Endometrial microvascular endothelial cells (primary cell): ENCODE measurements at regions not wholly inside any gene's neighbourhood (a gene's known extent, or its start where the extent isn't known, plus 50 kb on each side); places are given as distances from the start of the nearest gene placed in this dataset.

Source experiments
- in situ Hi-C: cut with HindIII; loops from 2 replicates; pipeline ENCODE4 v1.10.0; 2017; ENCODE audit warnings: low sequenced_read_pairs, low pct_unique_long_range_greater_than_20kb; ENCODE audit errors: inconsistent ontology term

DNA sequence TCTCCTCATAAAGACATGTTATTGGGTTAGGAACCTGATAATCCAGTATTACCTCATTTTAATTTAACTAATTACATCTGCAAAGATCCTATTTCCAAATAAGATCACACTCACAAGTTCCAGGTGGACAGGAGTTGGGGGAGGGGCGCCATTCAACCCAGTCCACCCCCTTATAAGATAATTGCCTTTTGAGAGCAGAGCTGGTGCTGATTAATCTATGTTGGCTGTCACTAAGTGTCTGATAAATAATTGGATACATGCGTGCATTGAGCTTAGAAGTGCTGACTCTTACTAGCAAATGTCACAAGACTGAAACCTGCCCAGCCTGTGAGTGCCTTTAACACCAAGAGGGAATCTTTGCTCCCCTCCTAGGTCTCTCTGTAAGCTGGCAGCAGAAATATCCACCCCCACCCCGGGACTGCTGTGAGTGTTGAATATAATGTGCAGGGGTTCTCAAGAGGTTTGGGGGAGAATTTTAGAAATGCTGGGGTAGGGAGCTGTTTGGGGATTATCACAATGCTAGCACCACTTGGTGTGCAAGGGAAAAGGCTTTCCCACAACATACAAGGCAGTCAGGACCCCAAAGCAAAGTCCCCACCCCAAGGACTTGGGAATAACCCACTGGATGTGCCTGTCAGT is 87.5 kb downstream of the ANKRD60 start:
- in situ Hi-C loops, result no loop called here

DNA sequence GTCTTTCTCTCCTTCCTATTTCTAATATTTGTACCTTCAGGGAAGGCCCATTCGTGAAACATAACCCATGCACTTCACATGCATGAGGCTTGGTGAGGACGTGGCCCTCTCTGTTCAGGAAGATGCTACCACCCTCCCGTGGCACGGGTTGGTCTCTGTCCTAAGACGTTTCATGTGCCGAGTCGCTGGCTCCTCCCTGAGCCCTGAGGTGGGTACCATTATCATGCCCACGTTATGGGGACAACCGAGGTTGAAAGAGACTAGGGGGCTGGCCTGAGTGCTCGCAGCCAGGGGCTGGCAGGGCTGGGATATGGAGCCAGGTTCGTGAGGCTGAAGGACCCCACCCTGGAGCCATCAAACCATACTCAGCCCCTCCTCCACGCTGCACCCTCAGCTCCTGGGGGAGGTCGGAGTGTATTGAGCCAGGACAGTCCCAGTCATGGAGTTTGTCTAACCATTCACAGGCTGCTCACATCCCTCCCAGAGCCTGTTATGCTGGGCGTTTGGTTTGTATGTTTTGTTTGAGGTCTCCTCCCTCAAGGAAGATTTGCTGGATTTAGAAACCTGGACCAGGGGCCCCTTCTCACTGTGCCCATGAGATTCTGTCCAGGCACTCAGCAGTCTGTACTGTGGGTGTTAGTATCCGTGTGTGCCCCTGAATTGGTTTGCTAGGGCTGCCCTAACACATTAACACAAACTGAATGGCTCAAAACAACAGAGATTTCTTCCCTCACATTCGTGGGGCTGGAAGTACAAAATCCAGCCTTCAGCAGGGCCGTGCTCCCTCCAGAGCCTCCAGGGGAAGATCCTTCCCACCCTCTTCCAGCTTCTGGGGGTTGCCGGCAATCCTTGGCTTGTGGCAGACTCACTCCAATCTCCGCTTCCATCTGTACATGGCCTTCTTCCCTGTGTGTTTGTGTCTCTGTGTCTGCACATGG is 88.3 kb downstream of the ANKRD60 start:
- in situ Hi-C loops, result no loop called here

GRCh38 chr20:58138395-58138794 is 90.1 kb downstream of the ANKRD60 start:
- in situ Hi-C loops, result no loop called here

- in situ Hi-C loops, result no loop called here
Observed at GRCh38 chr20:58137651-58138265, 90.7 kb downstream of the ANKRD60 start.

- in situ Hi-C loops, result no loop called here
Observed at GRCh38 chr20:58137236-58137635, 91.2 kb downstream of the ANKRD60 start.

DNA sequence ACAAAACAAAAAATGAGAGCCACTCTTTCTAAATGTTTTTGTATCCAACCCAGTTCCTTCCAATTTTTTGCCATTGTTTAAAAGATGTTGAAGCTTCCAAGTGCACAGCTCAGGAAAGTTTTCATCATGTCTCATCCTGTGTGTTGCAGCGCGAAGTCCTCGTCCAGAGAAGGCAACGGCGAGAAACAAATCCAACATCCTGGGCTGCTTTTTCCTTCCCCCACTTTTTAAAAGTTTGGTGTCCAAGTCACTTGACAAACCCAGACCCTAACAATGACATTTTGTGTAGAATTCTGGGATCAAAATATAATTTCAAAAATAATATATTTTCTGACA is 92.3 kb downstream of the ANKRD60 start:
- in situ Hi-C loops, result no loop called here

GRCh38 chr20:58135441-58136148 is 92.9 kb downstream of the ANKRD60 start:
- in situ Hi-C loops, result no loop called here

DNA sequence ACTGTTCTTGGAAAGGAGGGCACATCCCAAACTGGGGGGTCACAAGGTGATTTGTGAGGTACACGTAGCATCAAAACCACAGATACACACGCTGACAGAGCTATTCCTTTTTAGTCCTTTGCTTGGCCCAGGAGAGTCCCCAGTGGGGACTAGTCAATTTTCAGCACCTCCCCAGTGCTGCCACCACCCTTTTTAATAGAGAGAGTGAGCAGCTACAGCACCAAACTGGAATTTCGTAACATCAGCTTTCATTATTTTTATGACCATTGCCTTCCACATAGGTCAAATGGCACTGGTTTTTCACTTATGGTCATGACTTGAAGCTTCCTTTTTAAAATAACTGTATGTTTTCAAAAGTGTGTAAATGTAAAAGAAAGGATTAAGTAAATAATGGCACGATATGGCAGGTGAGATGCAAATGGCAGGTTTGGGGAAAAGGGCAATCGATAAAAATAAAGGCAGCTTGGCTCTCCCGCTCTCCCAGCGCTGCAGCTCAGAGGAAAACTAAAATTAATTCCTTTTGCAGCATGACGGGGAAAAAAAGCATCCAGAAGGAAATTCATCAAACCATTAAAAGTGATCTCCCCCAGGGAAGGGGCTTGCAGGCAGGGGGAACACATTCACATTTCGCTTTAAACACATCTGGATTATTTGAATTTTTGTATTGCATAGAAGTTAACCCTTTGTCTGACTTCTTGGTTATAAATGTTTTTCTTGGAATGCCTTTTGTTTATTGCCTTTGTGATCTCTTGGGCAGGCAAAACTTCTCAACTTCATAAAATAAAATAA is 95.2 kb downstream of the ANKRD60 start:
- in situ Hi-C loops, result no loop called here

DNA sequence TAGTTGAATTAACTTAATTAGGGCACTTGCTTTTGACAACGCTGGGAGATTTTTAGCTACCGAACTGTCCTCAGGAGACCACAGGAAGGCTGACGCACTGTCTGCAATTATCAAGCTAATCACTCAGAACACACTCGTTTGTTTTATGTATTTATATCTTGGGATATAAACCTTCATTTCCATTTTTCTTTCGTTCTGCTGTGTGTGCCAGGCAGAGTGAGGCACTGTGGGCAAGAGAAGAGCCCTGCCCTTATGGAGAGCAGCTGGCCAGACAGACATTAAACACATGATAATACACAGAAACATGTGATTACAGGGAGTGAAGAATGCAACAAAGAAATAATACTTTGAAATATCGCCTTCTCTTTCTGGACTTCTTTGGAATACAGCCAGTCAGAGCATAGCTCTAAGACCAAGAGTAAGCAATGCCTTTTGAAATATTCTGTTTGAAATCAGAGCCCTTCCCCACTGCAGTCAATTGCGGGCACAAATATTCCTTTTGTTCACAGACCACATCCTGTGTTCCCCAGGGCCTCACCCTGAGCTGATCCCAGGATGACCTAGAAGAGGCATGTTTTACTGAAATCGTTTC is 96.8 kb downstream of the ANKRD60 start:
- in situ Hi-C loops, result no loop called here

- in situ Hi-C loops, result no loop called here
Observed at GRCh38 chr20:58131151-58131550, 97.3 kb downstream of the ANKRD60 start.

- in situ Hi-C loops, result no loop called here
Observed at GRCh38 chr20:58130581-58130980, 97.9 kb downstream of the ANKRD60 start.

DNA sequence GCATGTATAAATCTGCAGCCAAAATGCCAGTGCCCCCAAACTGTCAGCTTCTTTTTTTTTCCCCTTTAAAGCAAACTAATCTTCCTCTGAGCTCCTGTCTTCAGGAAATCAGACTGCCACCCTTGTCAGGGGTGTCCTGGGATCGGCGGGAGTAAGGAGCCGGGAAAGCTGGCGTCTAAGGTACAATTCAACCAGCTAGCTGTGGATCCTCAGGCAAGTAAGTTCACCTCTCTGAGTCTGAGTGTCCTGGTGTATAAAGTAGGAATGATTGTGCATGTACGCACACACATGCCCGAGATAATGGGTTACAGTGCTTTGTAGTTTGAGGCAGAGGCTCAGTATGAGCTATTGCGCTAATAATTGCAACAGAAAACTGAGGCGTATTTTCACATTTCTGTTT is 98.3 kb downstream of the ANKRD60 start:
- in situ Hi-C loops, result no loop called here

DNA sequence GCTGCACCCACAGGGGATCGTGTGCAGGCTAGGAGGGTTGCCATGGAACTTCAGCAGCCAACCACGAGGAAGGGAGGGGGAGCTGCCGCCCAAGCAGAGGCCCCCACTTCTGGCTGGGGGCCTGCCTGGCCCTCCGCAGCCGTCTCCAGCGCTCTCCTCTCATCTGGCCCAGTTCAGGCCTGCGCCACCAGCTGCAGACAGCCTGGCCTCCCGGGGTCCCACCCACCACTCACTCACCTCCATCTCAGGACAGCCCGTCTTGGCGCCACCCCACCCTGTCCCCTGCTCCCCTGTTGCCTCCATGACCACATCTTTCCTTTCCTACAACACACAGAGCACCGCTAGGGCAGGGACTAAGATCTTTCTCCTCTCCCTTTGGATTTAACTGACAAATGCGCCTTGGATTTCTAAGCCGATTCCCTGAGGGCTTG is 98.7 kb downstream of the ANKRD60 start:
- in situ Hi-C loops, result no loop called here

- in situ Hi-C loops, result no loop called here
Observed at GRCh38 chr20:58128635-58129625, 99.5 kb downstream of the ANKRD60 start.

DNA sequence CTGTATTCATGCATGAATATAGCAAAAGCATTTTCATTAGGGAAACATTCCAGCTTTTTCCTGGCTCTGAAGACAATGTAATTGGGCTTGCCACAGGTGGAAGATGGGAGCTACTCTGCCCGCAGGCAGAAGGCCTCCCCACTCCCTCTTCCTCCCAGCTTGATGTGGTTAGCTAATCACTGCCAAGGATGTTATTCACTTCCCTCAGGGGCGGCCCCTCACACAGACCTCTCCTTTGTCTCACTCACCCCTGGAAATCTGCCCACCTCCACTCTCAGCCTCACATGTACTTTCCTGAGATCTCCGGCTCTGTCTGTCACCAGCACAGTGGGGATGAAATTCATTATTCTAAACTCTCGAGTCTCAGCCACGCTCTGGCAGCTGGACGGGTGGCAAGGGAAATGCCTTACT is 100.7 kb downstream of the ANKRD60 start:
- in situ Hi-C loops, result no loop called here

DNA sequence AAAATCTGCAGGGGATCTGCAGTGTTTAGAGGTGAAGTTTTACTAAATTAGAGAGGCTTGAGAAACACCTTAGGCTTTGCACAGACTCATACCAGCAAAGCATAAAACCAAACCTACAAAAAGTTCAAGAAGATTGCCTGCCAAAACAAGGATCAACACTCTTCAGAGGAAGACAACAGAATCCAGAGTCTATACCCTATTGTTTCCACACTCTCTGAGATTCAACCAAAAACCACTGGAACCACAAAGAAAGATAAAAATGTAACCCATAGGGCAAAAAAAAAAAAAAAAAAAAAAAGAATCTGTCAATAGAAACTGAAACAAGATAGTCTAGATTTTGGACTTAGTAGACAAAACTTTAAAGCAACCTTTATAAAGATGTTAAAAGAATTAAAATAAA is 102.7 kb downstream of the ANKRD60 start:
- in situ Hi-C loops, result no loop called here

- in situ Hi-C loops, result no loop called here
Observed at GRCh38 chr20:58117944-58118343, 110.5 kb downstream of the ANKRD60 start.
